Mesothelial cell of epicardium (in vitro differentiated cells): ENCODE measurements at regions not wholly inside any gene's neighbourhood (a gene's known extent, or its start where the extent isn't known, plus 50 kb on each side); places are given as distances from the start of the nearest gene placed in this dataset.
"Not testable (repeated sequence)": the region's sequence is repeated elsewhere in the genome, so short reads cannot be mapped to it uniquely, and the experiment has no call there.

Experiments
- DNase-seq, 2 experiments: peaks; one replicate each; pipeline ENCODE4 v3.0.0; 2021; ENCODE audit warnings: low spot score in 2 of 2; ENCODE audit not compliant: unreplicated experiment in 2 of 2
- H3K27ac Mint-ChIP-seq: 2 replicates; pipeline ENCODE4 v1.8.0; 2021; ENCODE audit warnings: mixed read lengths
- H3K27me3 Mint-ChIP-seq: 2 replicates; pipeline ENCODE4 v1.8.0; 2021; ENCODE audit warnings: low read depth, mixed read lengths
- H3K36me3 Mint-ChIP-seq: 2 replicates; pipeline ENCODE4 v1.8.0; 2021; ENCODE audit warnings: mixed read lengths
- H3K4me1 Mint-ChIP-seq: 2 replicates; pipeline ENCODE4 v1.8.0; 2021; ENCODE audit warnings: mixed read lengths
- H3K4me3 Mint-ChIP-seq: 2 replicates; pipeline ENCODE4 v1.8.0; 2021; ENCODE audit warnings: mild to moderate bottlenecking, moderate library complexity, mixed read lengths
- H3K9me3 Mint-ChIP-seq: 2 replicates; pipeline ENCODE4 v1.8.0; 2021; ENCODE audit warnings: mixed read lengths
- TF ChIP-seq, protein P1 (sequence below): fragments of 200-600 bp; sonication (generic); IDR thresholded peaks from one replicate; pipeline ENCODE4 v1.5.0; 2021; ENCODE audit warnings: antibody characterized with exemption; ENCODE audit not compliant: unreplicated experiment

DNA sequence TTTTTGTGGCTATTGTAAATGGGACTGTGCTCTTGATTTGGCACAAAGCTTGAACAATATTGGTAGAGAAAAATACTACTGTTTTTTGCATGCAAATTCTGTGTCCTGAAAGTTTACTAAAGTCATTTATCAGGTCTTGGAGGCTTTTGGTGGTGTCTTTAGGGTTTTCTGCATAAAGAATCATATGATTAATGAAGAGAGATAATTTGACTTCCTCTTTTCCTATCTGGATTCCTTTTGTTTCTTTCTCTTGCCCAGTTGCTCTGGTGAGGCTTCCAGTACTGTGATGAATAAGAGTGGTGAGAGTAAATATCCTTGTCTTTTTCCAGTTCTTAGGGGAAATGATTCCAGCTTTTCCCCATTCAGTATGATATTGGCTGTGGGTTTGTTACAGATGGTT, 1166.7 kb downstream of the NCAM2 start:
- no peaks in the 10 kb centered on the region for H3K4me1 Mint-ChIP-seq
- H3K27ac Mint-ChIP-seq = no peak overlapping the region

DNA sequence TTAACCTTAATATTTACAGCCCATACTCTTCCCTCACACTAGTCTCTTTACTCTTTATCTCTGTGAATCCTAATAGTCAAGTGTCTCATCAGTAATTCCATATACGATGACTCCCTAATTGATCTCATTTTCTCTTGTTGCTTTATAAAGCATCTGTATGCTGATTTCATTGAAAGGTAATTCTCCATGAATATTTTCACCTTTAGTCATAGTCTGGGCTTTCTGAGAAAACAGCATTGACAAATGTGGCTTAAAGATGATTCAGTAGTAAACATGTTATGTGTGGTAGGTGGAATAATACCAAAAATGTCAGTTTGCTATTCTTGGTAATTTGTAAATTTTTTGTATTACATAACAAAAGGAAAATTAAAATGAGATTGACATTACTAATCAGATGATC, 1176.5 kb downstream of the NCAM2 start:
- H3K27ac Mint-ChIP-seq = no peak overlapping the region
- no peak for DNase-seq
- TF ChIP-seq, protein P1, sequence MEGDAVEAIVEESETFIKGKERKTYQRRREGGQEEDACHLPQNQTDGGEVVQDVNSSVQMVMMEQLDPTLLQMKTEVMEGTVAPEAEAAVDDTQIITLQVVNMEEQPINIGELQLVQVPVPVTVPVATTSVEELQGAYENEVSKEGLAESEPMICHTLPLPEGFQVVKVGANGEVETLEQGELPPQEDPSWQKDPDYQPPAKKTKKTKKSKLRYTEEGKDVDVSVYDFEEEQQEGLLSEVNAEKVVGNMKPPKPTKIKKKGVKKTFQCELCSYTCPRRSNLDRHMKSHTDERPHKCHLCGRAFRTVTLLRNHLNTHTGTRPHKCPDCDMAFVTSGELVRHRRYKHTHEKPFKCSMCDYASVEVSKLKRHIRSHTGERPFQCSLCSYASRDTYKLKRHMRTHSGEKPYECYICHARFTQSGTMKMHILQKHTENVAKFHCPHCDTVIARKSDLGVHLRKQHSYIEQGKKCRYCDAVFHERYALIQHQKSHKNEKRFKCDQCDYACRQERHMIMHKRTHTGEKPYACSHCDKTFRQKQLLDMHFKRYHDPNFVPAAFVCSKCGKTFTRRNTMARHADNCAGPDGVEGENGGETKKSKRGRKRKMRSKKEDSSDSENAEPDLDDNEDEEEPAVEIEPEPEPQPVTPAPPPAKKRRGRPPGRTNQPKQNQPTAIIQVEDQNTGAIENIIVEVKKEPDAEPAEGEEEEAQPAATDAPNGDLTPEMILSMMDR = no peak
- no peaks in the 10 kb centered on the region for H3K4me1 Mint-ChIP-seq
- no peaks in the 10 kb centered on the region for H3K27me3 Mint-ChIP-seq
- H3K36me3 Mint-ChIP-seq = no peaks in the 10 kb centered on the region
- no peak overlapping the region for H3K4me3 Mint-ChIP-seq
- peaks cover 17% of the 10 kb centered on the region for H3K9me3 Mint-ChIP-seq

More for the DNA sequence above, 1166.7 kb downstream of the NCAM2 start:
- Mint-ChIP-seq H3K9me3 (peaks cover 31% of the 10 kb centered on the region), H3K27me3 (no peaks in the 10 kb centered on the region), H3K4me3 (no peak overlapping the region), H3K36me3 (peaks cover 5% of the 10 kb centered on the region)
- TF ChIP-seq, protein P1 = no peak
- no peak for DNase-seq

DNA sequence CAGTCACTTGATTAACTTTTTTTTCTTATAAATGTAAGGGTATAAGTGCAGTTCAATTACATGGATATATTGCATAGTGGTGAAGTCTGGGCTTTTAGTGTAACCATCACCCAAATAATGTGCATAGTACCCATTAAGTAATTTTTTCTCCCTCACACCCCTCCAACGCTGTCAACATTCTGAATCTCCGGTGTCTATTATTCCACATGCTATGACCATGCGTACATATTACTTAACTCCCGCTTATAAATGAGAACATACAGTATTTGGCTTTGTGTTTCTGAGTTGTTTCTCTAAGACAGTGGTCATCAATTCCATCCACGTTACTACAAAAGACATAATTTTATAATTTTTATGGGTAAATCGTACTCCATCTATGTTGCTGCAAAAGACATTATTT, 1191.1 kb downstream of the NCAM2 start:
- TF ChIP-seq, protein P1 = no peak
- Mint-ChIP-seq H3K4me1 (peaks cover 20% of the 10 kb centered on the region), H3K27me3 (no peaks in the 10 kb centered on the region), H3K9me3 (peaks cover 20% of the 10 kb centered on the region), H3K27ac (no peak overlapping the region), H3K36me3 (peaks cover 3% of the 10 kb centered on the region), H3K4me3 (no peak overlapping the region)
- DNase-seq = no peak

DNA sequence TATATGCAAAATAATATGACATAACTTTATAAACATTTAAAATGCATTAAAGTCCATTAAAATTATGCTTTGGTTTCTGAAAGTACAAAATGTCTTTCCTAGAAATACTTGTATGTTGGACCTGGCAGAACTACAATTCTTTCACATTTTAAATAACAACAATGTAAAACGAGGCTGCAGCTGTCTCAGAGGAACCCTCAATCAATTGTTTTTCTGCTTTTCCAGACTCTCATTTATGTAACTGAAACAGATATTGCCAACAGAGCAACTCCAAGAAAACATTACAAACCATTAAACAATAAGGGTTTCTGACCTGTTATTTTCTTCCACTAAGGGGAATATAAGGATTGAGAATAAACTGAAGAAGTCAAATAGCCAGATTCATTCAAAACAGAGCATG, 1193.4 kb downstream of the NCAM2 start:
- no peaks in the 10 kb centered on the region for H3K27me3 Mint-ChIP-seq
- H3K36me3 Mint-ChIP-seq = peaks cover 11% of the 10 kb centered on the region
- no peak for DNase-seq
- peak overlapping the region; percentile 70 for H3K27ac Mint-ChIP-seq
- TF ChIP-seq, protein P1 = no peak
- H3K4me3 Mint-ChIP-seq = no peak overlapping the region
- H3K9me3 Mint-ChIP-seq = peaks cover 32% of the 10 kb centered on the region
- H3K4me1 Mint-ChIP-seq = peaks cover 17% of the 10 kb centered on the region

DNA sequence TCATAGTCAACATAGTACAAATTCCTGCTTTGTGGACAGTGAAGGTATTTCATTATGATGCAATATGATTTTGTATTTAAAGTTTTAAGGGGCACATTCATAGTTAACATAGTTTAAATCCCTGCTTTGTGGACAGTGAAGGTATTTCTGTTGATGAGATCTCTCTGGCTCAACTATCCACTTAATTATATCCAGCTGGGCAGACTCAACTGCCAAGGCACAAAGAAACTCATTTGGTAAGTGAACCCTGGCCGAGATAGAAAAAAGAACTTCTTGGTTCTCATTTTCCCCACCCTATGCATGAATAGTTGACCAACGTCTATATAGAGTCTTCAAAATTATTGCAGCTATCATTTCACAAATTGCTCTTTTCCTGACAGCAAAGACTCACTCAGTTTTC, 1194.6 kb downstream of the NCAM2 start:
- TF ChIP-seq, protein P1 = no peak
- H3K4me1 Mint-ChIP-seq = peaks cover 17% of the 10 kb centered on the region
- H3K36me3 Mint-ChIP-seq = peaks cover 15% of the 10 kb centered on the region
- DNase-seq = no peak
- H3K4me3 Mint-ChIP-seq = no peak overlapping the region
- H3K9me3 Mint-ChIP-seq = peaks cover 38% of the 10 kb centered on the region
- H3K27ac Mint-ChIP-seq = peak overlapping the region; percentile 80
- H3K27me3 Mint-ChIP-seq = no peaks in the 10 kb centered on the region

DNA sequence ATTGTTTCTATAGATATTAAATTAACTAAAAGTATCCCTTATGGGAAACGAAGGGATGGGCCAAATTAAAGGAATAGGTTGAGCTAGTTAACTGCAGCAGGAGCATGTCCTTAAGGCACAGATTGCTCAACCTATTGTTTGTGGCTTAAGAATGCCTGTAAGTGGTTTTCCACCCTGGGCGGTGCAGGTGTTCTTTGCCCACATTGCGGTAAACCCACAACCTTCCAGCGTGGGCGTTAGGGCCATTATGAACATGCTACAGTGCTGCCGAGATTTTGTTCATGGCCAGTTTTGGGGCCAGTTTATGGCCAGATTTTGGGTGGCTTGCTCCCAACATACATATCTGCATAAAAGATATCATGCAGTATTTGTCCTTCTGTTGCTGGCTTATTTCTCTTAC, 1196.8 kb downstream of the NCAM2 start:
- peaks cover 24% of the 10 kb centered on the region for H3K4me1 Mint-ChIP-seq
- H3K9me3 Mint-ChIP-seq = peaks cover 40% of the 10 kb centered on the region
- peaks cover 23% of the 10 kb centered on the region for H3K36me3 Mint-ChIP-seq
- not testable (repeated sequence) for H3K27me3 Mint-ChIP-seq, H3K4me3 Mint-ChIP-seq, H3K27ac Mint-ChIP-seq, DNase-seq
